ENCODE measurements at regions not wholly inside any gene's neighbourhood (a gene's known extent, or its start where the extent isn't known, plus 50 kb on each side); places are given as distances from the start of the nearest gene placed in this dataset.

- 93% methylated on average over 1 of the region's 1 CpG for WGBS
Measured at GRCh38 chr18:39721712-39722111, 2156.1 kb upstream of the CELF4 start.

GRCh38 chr18:39713961-39714360 is 2148.4 kb upstream of the CELF4 start:
- no peaks in the 10 kb centered on the region for H3K9me3 ChIP-seq (ENCODE audit: control insufficient read depth in 2 of 2, insufficient read depth in 1 of 2, low read length in 1 of 2)
- 97% methylated on average over 3 of the region's 3 CpGs for WGBS
- H3K36me3 ChIP-seq (ENCODE audit: control insufficient read depth in 2 of 2, insufficient read depth in 2 of 2, low read length in 1 of 2) = no peaks in the 10 kb centered on the region
- H3K27me3 ChIP-seq (ENCODE audit: control insufficient read depth in 2 of 2, insufficient read depth in 1 of 2, low read length in 1 of 2) = no peaks in the 10 kb centered on the region
- no peak overlapping the region for H3K4me3 ChIP-seq (ENCODE audit: low read length in 2 of 2)
- H3K4me1 ChIP-seq (ENCODE audit: control insufficient read depth in 2 of 2, insufficient read depth in 2 of 2, low read length in 2 of 2) = no peaks in the 10 kb centered on the region
- no peak for DNase-seq (ENCODE audit: low read depth in 6 of 9, low spot score in 9 of 9)
- no peak overlapping the region for H3K27ac ChIP-seq (ENCODE audit: low read depth in 1 of 2, low read length in 1 of 2)

More at GRCh38 chr18:39721712-39722111, 2156.1 kb upstream of the CELF4 start:
- Histone ChIP-seq H3K4me3 (ENCODE audit: low read length in 2 of 2) (no peak overlapping the region), H3K9me3 (ENCODE audit: control insufficient read depth in 2 of 2, insufficient read depth in 1 of 2, low read length in 1 of 2) (no peaks in the 10 kb centered on the region), H3K27me3 (ENCODE audit: control insufficient read depth in 2 of 2, insufficient read depth in 1 of 2, low read length in 1 of 2) (no peaks in the 10 kb centered on the region), H3K27ac (ENCODE audit: low read depth in 1 of 2, low read length in 1 of 2) (no peak overlapping the region), H3K36me3 (ENCODE audit: control insufficient read depth in 2 of 2, insufficient read depth in 2 of 2, low read length in 1 of 2) (no peaks in the 10 kb centered on the region), H3K4me1 (ENCODE audit: control insufficient read depth in 2 of 2, insufficient read depth in 2 of 2, low read length in 2 of 2) (no peaks in the 10 kb centered on the region)
- no peak for DNase-seq (ENCODE audit: low read depth in 6 of 9, low spot score in 9 of 9)

- no peaks in the 10 kb centered on the region for H3K36me3 ChIP-seq (ENCODE audit: control insufficient read depth in 2 of 2, insufficient read depth in 2 of 2, low read length in 1 of 2)
- H3K9me3 ChIP-seq (ENCODE audit: control insufficient read depth in 2 of 2, insufficient read depth in 1 of 2, low read length in 1 of 2) = no peaks in the 10 kb centered on the region
- H3K4me1 ChIP-seq (ENCODE audit: control insufficient read depth in 2 of 2, insufficient read depth in 2 of 2, low read length in 2 of 2) = no peaks in the 10 kb centered on the region
- no peak overlapping the region for H3K27ac ChIP-seq (ENCODE audit: low read depth in 1 of 2, low read length in 1 of 2)
- no peaks in the 10 kb centered on the region for H3K27me3 ChIP-seq (ENCODE audit: control insufficient read depth in 2 of 2, insufficient read depth in 1 of 2, low read length in 1 of 2)
- DNase-seq (ENCODE audit: low read depth in 6 of 9, low spot score in 9 of 9) = no peak
- no peak overlapping the region for H3K4me3 ChIP-seq (ENCODE audit: low read length in 2 of 2)
Measured at GRCh38 chr18:39711701-39712100, 2146.1 kb upstream of the CELF4 start.

GRCh38 chr18:39705362-39705761 is 2139.8 kb upstream of the CELF4 start:
- Histone ChIP-seq H3K27ac (ENCODE audit: low read depth in 1 of 2, low read length in 1 of 2) (no peak overlapping the region), H3K9me3 (ENCODE audit: control insufficient read depth in 2 of 2, insufficient read depth in 1 of 2, low read length in 1 of 2) (no peaks in the 10 kb centered on the region), H3K27me3 (ENCODE audit: control insufficient read depth in 2 of 2, insufficient read depth in 1 of 2, low read length in 1 of 2) (no peaks in the 10 kb centered on the region), H3K4me3 (ENCODE audit: low read length in 2 of 2) (no peak overlapping the region), H3K4me1 (ENCODE audit: control insufficient read depth in 2 of 2, insufficient read depth in 2 of 2, low read length in 2 of 2) (no peaks in the 10 kb centered on the region), H3K36me3 (ENCODE audit: control insufficient read depth in 2 of 2, insufficient read depth in 2 of 2, low read length in 1 of 2) (no peaks in the 10 kb centered on the region)
- WGBS = 96% methylated on average over 3 of the region's 3 CpGs
- no peak for DNase-seq (ENCODE audit: low read depth in 6 of 9, low spot score in 9 of 9)

GRCh38 chr18:39702888-39703287 is 2137.3 kb upstream of the CELF4 start:
- 87% methylated on average over 3 of the region's 3 CpGs for WGBS
- Histone ChIP-seq H3K27me3 (ENCODE audit: control insufficient read depth in 2 of 2, insufficient read depth in 1 of 2, low read length in 1 of 2) (no peaks in the 10 kb centered on the region), H3K9me3 (ENCODE audit: control insufficient read depth in 2 of 2, insufficient read depth in 1 of 2, low read length in 1 of 2) (no peaks in the 10 kb centered on the region), H3K27ac (ENCODE audit: low read depth in 1 of 2, low read length in 1 of 2) (no peak overlapping the region), H3K36me3 (ENCODE audit: control insufficient read depth in 2 of 2, insufficient read depth in 2 of 2, low read length in 1 of 2) (no peaks in the 10 kb centered on the region), H3K4me3 (ENCODE audit: low read length in 2 of 2) (no peak overlapping the region), H3K4me1 (ENCODE audit: control insufficient read depth in 2 of 2, insufficient read depth in 2 of 2, low read length in 2 of 2) (no peaks in the 10 kb centered on the region)
- no peak for DNase-seq (ENCODE audit: low read depth in 6 of 9, low spot score in 9 of 9)

- no peaks in the 10 kb centered on the region for H3K4me1 ChIP-seq (ENCODE audit: control insufficient read depth in 2 of 2, insufficient read depth in 2 of 2, low read length in 2 of 2)
- DNase-seq (ENCODE audit: low read depth in 6 of 9, low spot score in 9 of 9) = no peak
- no peak overlapping the region for H3K4me3 ChIP-seq (ENCODE audit: low read length in 2 of 2)
- WGBS = 96% methylated on average over 2 of the region's 2 CpGs
- H3K36me3 ChIP-seq (ENCODE audit: control insufficient read depth in 2 of 2, insufficient read depth in 2 of 2, low read length in 1 of 2) = no peaks in the 10 kb centered on the region
- no peaks in the 10 kb centered on the region for H3K27me3 ChIP-seq (ENCODE audit: control insufficient read depth in 2 of 2, insufficient read depth in 1 of 2, low read length in 1 of 2)
- H3K27ac ChIP-seq (ENCODE audit: low read depth in 1 of 2, low read length in 1 of 2) = no peak overlapping the region
- no peaks in the 10 kb centered on the region for H3K9me3 ChIP-seq (ENCODE audit: control insufficient read depth in 2 of 2, insufficient read depth in 1 of 2, low read length in 1 of 2)
Measured at GRCh38 chr18:39701839-39702238, 2136.2 kb upstream of the CELF4 start.

GRCh38 chr18:39701055-39701783 is 2135.6 kb upstream of the CELF4 start:
- H3K36me3 ChIP-seq (ENCODE audit: control insufficient read depth in 2 of 2, insufficient read depth in 2 of 2, low read length in 1 of 2) = no peaks in the 10 kb centered on the region
- no peaks in the 10 kb centered on the region for H3K27me3 ChIP-seq (ENCODE audit: control insufficient read depth in 2 of 2, insufficient read depth in 1 of 2, low read length in 1 of 2)
- no peak for DNase-seq (ENCODE audit: low read depth in 6 of 9, low spot score in 9 of 9)
- H3K4me3 ChIP-seq (ENCODE audit: low read length in 2 of 2) = no peak overlapping the region
- 92% methylated on average over 4 of the region's 4 CpGs for WGBS
- no peaks in the 10 kb centered on the region for H3K9me3 ChIP-seq (ENCODE audit: control insufficient read depth in 2 of 2, insufficient read depth in 1 of 2, low read length in 1 of 2)
- no peak overlapping the region for H3K27ac ChIP-seq (ENCODE audit: low read depth in 1 of 2, low read length in 1 of 2)
- no peaks in the 10 kb centered on the region for H3K4me1 ChIP-seq (ENCODE audit: control insufficient read depth in 2 of 2, insufficient read depth in 2 of 2, low read length in 2 of 2)

GRCh38 chr18:39699340-39699964 is 2133.9 kb upstream of the CELF4 start:
- Histone ChIP-seq H3K27me3 (ENCODE audit: control insufficient read depth in 2 of 2, insufficient read depth in 1 of 2, low read length in 1 of 2) (no peaks in the 10 kb centered on the region), H3K27ac (ENCODE audit: low read depth in 1 of 2, low read length in 1 of 2) (no peak overlapping the region), H3K9me3 (ENCODE audit: control insufficient read depth in 2 of 2, insufficient read depth in 1 of 2, low read length in 1 of 2) (no peaks in the 10 kb centered on the region), H3K4me1 (ENCODE audit: control insufficient read depth in 2 of 2, insufficient read depth in 2 of 2, low read length in 2 of 2) (no peaks in the 10 kb centered on the region), H3K36me3 (ENCODE audit: control insufficient read depth in 2 of 2, insufficient read depth in 2 of 2, low read length in 1 of 2) (no peaks in the 10 kb centered on the region), H3K4me3 (ENCODE audit: low read length in 2 of 2) (no peak overlapping the region)
- DNase-seq (ENCODE audit: low read depth in 6 of 9, low spot score in 9 of 9) = no peak
- WGBS = 97% methylated on average over 5 of the region's 5 CpGs

- H3K27ac ChIP-seq (ENCODE audit: low read depth in 1 of 2, low read length in 1 of 2) = no peak overlapping the region
- H3K36me3 ChIP-seq (ENCODE audit: control insufficient read depth in 2 of 2, insufficient read depth in 2 of 2, low read length in 1 of 2) = no peaks in the 10 kb centered on the region
- H3K4me3 ChIP-seq (ENCODE audit: low read length in 2 of 2) = no peak overlapping the region
- 96% methylated on average over 4 of the region's 4 CpGs for WGBS
- no peak for DNase-seq (ENCODE audit: low read depth in 6 of 9, low spot score in 9 of 9)
- no peaks in the 10 kb centered on the region for H3K27me3 ChIP-seq (ENCODE audit: control insufficient read depth in 2 of 2, insufficient read depth in 1 of 2, low read length in 1 of 2)
- no peaks in the 10 kb centered on the region for H3K4me1 ChIP-seq (ENCODE audit: control insufficient read depth in 2 of 2, insufficient read depth in 2 of 2, low read length in 2 of 2)
- H3K9me3 ChIP-seq (ENCODE audit: control insufficient read depth in 2 of 2, insufficient read depth in 1 of 2, low read length in 1 of 2) = no peaks in the 10 kb centered on the region
Measured at GRCh38 chr18:39698436-39698835, 2132.8 kb upstream of the CELF4 start.

Data from thymus (tissue), 11 donors.